IPS-20b (cell line): ENCODE measurements at regions not wholly inside any gene's neighbourhood (a gene's known extent, or its start where the extent isn't known, plus 50 kb on each side); places are given as distances from the start of the nearest gene placed in this dataset.

Experiments
- H3K27ac ChIP-seq: one replicate; pipeline ENCODE4 v1.5.1; 2013; ENCODE audit warnings: low read length
- H3K27me3 ChIP-seq: 2 replicates; pipeline ENCODE4 v1.6.1; 2013; ENCODE audit warnings: mild to moderate bottlenecking, low read length, inconsistent platforms; ENCODE audit not compliant: insufficient read depth
- H3K36me3 ChIP-seq: 2 replicates; pipeline ENCODE4 v1.6.1; 2013; ENCODE audit warnings: low read depth, mild to moderate bottlenecking, inconsistent platforms, low read length, moderate library complexity; ENCODE audit not compliant: insufficient read depth
- H3K4me1 ChIP-seq: 2 replicates; pipeline ENCODE4 v1.6.1; 2013; ENCODE audit warnings: mild to moderate bottlenecking, control low read depth, inconsistent platforms, low read length, moderate library complexity; ENCODE audit not compliant: insufficient read depth
- H3K4me3 ChIP-seq: 2 replicates; pipeline ENCODE4 v1.5.1; 2013; ENCODE audit warnings: mild to moderate bottlenecking, low read length, inconsistent platforms
- H3K9ac ChIP-seq: 2 replicates; pipeline ENCODE4 v1.6.1; 2013; ENCODE audit warnings: low read depth, mild to moderate bottlenecking, inconsistent platforms, low read length, moderate library complexity
- H3K9me3 ChIP-seq: 2 replicates; pipeline ENCODE4 v1.6.1; 2013; ENCODE audit warnings: mild to moderate bottlenecking, low read depth, low read length, inconsistent platforms; ENCODE audit not compliant: insufficient read depth

- Histone ChIP-seq H3K9me3 (no peaks in the 10 kb centered on the region), H3K9ac (no peak overlapping the region), H3K4me3 (no peak overlapping the region), H3K36me3 (no peaks in the 10 kb centered on the region), H3K4me1 (no peaks in the 10 kb centered on the region; the same call in 1 of the 2 replicates), H3K27ac (no peak overlapping the region), H3K27me3 (no peaks in the 10 kb centered on the region)
These were observed 100.5 kb downstream of the AASDH start for GRCh38 chr4:56286763-56287162.

- no peaks in the 10 kb centered on the region for H3K27me3 ChIP-seq
- H3K4me3 ChIP-seq, result no peak overlapping the region
- H3K9me3 ChIP-seq, result no peaks in the 10 kb centered on the region
- H3K4me1 ChIP-seq, result no peaks in the 10 kb centered on the region; the same call in 1 of the 2 replicates
- no peak overlapping the region for H3K9ac ChIP-seq
- H3K36me3 ChIP-seq, result no peaks in the 10 kb centered on the region
- H3K27ac ChIP-seq, result no peak overlapping the region
These were observed 103.9 kb downstream of the AASDH start for GRCh38 chr4:56283375-56283774.

GRCh38 chr4:56282004-56282403 is 105.3 kb downstream of the AASDH start:
- Histone ChIP-seq H3K9me3 (no peaks in the 10 kb centered on the region), H3K9ac (no peak overlapping the region), H3K27me3 (no peaks in the 10 kb centered on the region), H3K4me3 (no peak overlapping the region), H3K4me1 (no peaks in the 10 kb centered on the region; the same call in 1 of the 2 replicates), H3K27ac (no peak overlapping the region), H3K36me3 (no peaks in the 10 kb centered on the region)

GRCh38 chr4:56276547-56276946 is 110.7 kb downstream of the AASDH start:
- Histone ChIP-seq H3K27ac (no peak overlapping the region), H3K9me3 (no peaks in the 10 kb centered on the region), H3K36me3 (no peaks in the 10 kb centered on the region), H3K27me3 (no peaks in the 10 kb centered on the region), H3K4me3 (no peak overlapping the region), H3K9ac (no peak overlapping the region), H3K4me1 (no peaks in the 10 kb centered on the region)

- H3K9ac ChIP-seq, result no peak overlapping the region
- no peaks in the 10 kb centered on the region for H3K9me3 ChIP-seq
- H3K27ac ChIP-seq, result no peak overlapping the region
- no peak overlapping the region for H3K4me3 ChIP-seq
- no peaks in the 10 kb centered on the region for H3K27me3 ChIP-seq
- H3K4me1 ChIP-seq, result no peaks in the 10 kb centered on the region
- H3K36me3 ChIP-seq, result no peaks in the 10 kb centered on the region
These were observed 113.9 kb downstream of the AASDH start for GRCh38 chr4:56273391-56273790.

- Histone ChIP-seq H3K4me1 (no peaks in the 10 kb centered on the region), H3K27me3 (no peaks in the 10 kb centered on the region), H3K9me3 (no peaks in the 10 kb centered on the region), H3K27ac (no peak overlapping the region), H3K9ac (no peak overlapping the region), H3K4me3 (no peak overlapping the region), H3K36me3 (no peaks in the 10 kb centered on the region)
These were observed 114.4 kb downstream of the AASDH start for GRCh38 chr4:56272927-56273326.

- Histone ChIP-seq H3K27me3 (no peaks in the 10 kb centered on the region), H3K4me1 (no peaks in the 10 kb centered on the region), H3K27ac (no peak overlapping the region), H3K9me3 (no peaks in the 10 kb centered on the region), H3K36me3 (no peaks in the 10 kb centered on the region), H3K4me3 (no peak overlapping the region), H3K9ac (no peak overlapping the region)
These were observed 115.3 kb downstream of the AASDH start for GRCh38 chr4:56272003-56272402.

GRCh38 chr4:56271131-56271530 is 116.2 kb downstream of the AASDH start:
- Histone ChIP-seq H3K27me3 (no peaks in the 10 kb centered on the region), H3K9me3 (no peaks in the 10 kb centered on the region), H3K36me3 (no peaks in the 10 kb centered on the region), H3K4me1 (no peaks in the 10 kb centered on the region), H3K9ac (no peak overlapping the region), H3K27ac (no peak overlapping the region), H3K4me3 (no peak overlapping the region)

- Histone ChIP-seq H3K9me3 (no peaks in the 10 kb centered on the region), H3K27ac (no peak overlapping the region), H3K4me3 (no peak overlapping the region), H3K27me3 (no peaks in the 10 kb centered on the region), H3K36me3 (no peaks in the 10 kb centered on the region), H3K4me1 (no peaks in the 10 kb centered on the region), H3K9ac (no peak overlapping the region)
These were observed 119.7 kb downstream of the AASDH start for GRCh38 chr4:56267558-56267957.

- Histone ChIP-seq H3K36me3 (no peaks in the 10 kb centered on the region), H3K27me3 (no peaks in the 10 kb centered on the region), H3K27ac (no peak overlapping the region), H3K4me3 (no peak overlapping the region), H3K4me1 (no peaks in the 10 kb centered on the region), H3K9me3 (no peaks in the 10 kb centered on the region), H3K9ac (no peak overlapping the region)
These were observed 122.4 kb downstream of the AASDH start for GRCh38 chr4:56264873-56265272.

GRCh38 chr4:56261027-56261426 is 126.3 kb downstream of the AASDH start:
- Histone ChIP-seq H3K9ac (no peak overlapping the region), H3K27ac (no peak overlapping the region), H3K4me1 (peaks cover 16% of the 10 kb centered on the region), H3K27me3 (no peaks in the 10 kb centered on the region), H3K4me3 (no peak overlapping the region), H3K9me3 (peaks cover 7% of the 10 kb centered on the region; the same call in 1 of the 2 replicates), H3K36me3 (no peaks in the 10 kb centered on the region)

GRCh38 chr4:56260320-56260719 is 127.0 kb downstream of the AASDH start:
- H3K9me3 ChIP-seq, result peaks cover 10% of the 10 kb centered on the region; the same call in 1 of the 2 replicates
- no peak overlapping the region for H3K4me3 ChIP-seq
- H3K27ac ChIP-seq, result no peak overlapping the region
- no peaks in the 10 kb centered on the region for H3K36me3 ChIP-seq
- H3K27me3 ChIP-seq, result no peaks in the 10 kb centered on the region
- H3K4me1 ChIP-seq, result peaks cover 16% of the 10 kb centered on the region
- no peak overlapping the region for H3K9ac ChIP-seq

- no peak overlapping the region for H3K27ac ChIP-seq
- no peaks in the 10 kb centered on the region for H3K36me3 ChIP-seq
- H3K9me3 ChIP-seq, result peaks cover 10% of the 10 kb centered on the region; the same call in 1 of the 2 replicates
- H3K27me3 ChIP-seq, result no peaks in the 10 kb centered on the region
- H3K4me1 ChIP-seq, result peaks cover 16% of the 10 kb centered on the region
- no peak overlapping the region for H3K4me3 ChIP-seq
- no peak overlapping the region for H3K9ac ChIP-seq
These were observed 127.6 kb downstream of the AASDH start for GRCh38 chr4:56259655-56260054.
